ENCODE measurements at regions not wholly inside any gene's neighbourhood (a gene's known extent, or its start where the extent isn't known, plus 50 kb on each side); places are given as distances from the start of the nearest gene placed in this dataset.

GRCh38 chr2:239788576-239789098, 236.5 kb downstream of the NDUFA10 start:
- no peaks in the 10 kb centered on the region for H3K36me3 Mint-ChIP-seq
- H3K4me3 Mint-ChIP-seq, result no peak overlapping the region
- H3K9me3 Mint-ChIP-seq, result peaks cover 5 to 16% (median 5%) of the 10 kb centered on the region in 3 donors
- no peak for DNase-seq
- Histone ChIP-seq H3K9me3 (no peaks in the 10 kb centered on the region), H3K4me1 (ENCODE audit: control insufficient read depth in 1 of 2, extremely low read depth in 1 of 2, insufficient read depth in 2 of 2, low read length in 2 of 2) (no peaks in the 10 kb centered on the region), H3K27ac (ENCODE audit: low read length) (no peak overlapping the region), H3K36me3 (ENCODE audit: control insufficient read depth in 2 of 2, extremely low read depth in 1 of 2, insufficient read depth in 1 of 2, low read length in 1 of 2) (no peaks in the 10 kb centered on the region), H3K27me3 (replicated peaks in 1 of 2; ENCODE audit: control insufficient read depth in 2 of 2, extremely low read depth in 1 of 2, insufficient read depth in 2 of 2, low read length in 1 of 2) (peaks cover 0 to 20% of the 10 kb centered on the region in 2 experiments), H3K4me3 (ENCODE audit: control insufficient read depth in 1 of 2, extremely low read depth in 1 of 2, low read length in 1 of 2) (no peak overlapping the region)
- H3K27ac Mint-ChIP-seq, result no peak overlapping the region
- POLR2A ChIA-PET, result no interaction called here
- 51% methylated on average over 2 of the region's 6 CpGs for WGBS (ENCODE audit: insufficient coverage)
- CTCF ChIA-PET, result no interaction called here
- no peaks in the 10 kb centered on the region for H3K4me1 Mint-ChIP-seq
- peaks cover 0 to 4% of the 10 kb centered on the region in 2 donors for H3K27me3 Mint-ChIP-seq
- no peak for ATAC-seq (replicated peaks in 1 of 4)

- POLR2A ChIA-PET, result no interaction called here
Measured at GRCh38 chr2:239787538-239788050, 237.5 kb downstream of the NDUFA10 start.

GRCh38 chr2:239786791-239787190, 238.4 kb downstream of the NDUFA10 start:
- Histone ChIP-seq H3K4me3 (ENCODE audit: control insufficient read depth in 1 of 2, extremely low read depth in 1 of 2, low read length in 1 of 2) (no peak overlapping the region), H3K27me3 (replicated peaks in 1 of 2; ENCODE audit: control insufficient read depth in 2 of 2, extremely low read depth in 1 of 2, insufficient read depth in 2 of 2, low read length in 1 of 2) (peaks cover 0 to 22% of the 10 kb centered on the region in 2 experiments), H3K27ac (ENCODE audit: low read length) (no peak overlapping the region), H3K4me1 (ENCODE audit: control insufficient read depth in 1 of 2, extremely low read depth in 1 of 2, insufficient read depth in 2 of 2, low read length in 2 of 2) (no peaks in the 10 kb centered on the region), H3K36me3 (ENCODE audit: control insufficient read depth in 2 of 2, extremely low read depth in 1 of 2, insufficient read depth in 1 of 2, low read length in 1 of 2) (no peaks in the 10 kb centered on the region), H3K9me3 (no peaks in the 10 kb centered on the region)
- ATAC-seq (replicated peaks in 1 of 4) (no peak), DNase-seq (no peak)
- Mint-ChIP-seq H3K36me3 (no peaks in the 10 kb centered on the region), H3K9me3 (peaks cover 5 to 16% (median 5%) of the 10 kb centered on the region in 3 donors), H3K27me3 (peaks cover 0 to 6% of the 10 kb centered on the region in 2 donors), H3K27ac (no peak overlapping the region), H3K4me3 (no peak overlapping the region), H3K4me1 (no peaks in the 10 kb centered on the region)
- CTCF ChIA-PET, result no interaction called here
- WGBS (ENCODE audit: insufficient coverage), result no CpG with 5 or more reads among the region's 2 CpGs
- POLR2A ChIA-PET, result no interaction called here

More at GRCh38 chr2:239787538-239788050, 237.5 kb downstream of the NDUFA10 start:
- WGBS (ENCODE audit: insufficient coverage), result 77% methylated on average over 6 of the region's 6 CpGs
- H3K4me1 ChIP-seq (ENCODE audit: control insufficient read depth in 1 of 2, extremely low read depth in 1 of 2, insufficient read depth in 2 of 2, low read length in 2 of 2), result no peaks in the 10 kb centered on the region
- CTCF ChIA-PET, result no interaction called here
- no peak overlapping the region for H3K4me3 ChIP-seq (ENCODE audit: control insufficient read depth in 1 of 2, extremely low read depth in 1 of 2, low read length in 1 of 2)
- Mint-ChIP-seq H3K27me3 (peaks cover 0 to 6% of the 10 kb centered on the region in 2 donors), H3K36me3 (no peaks in the 10 kb centered on the region), H3K9me3 (peaks cover 5 to 16% (median 5%) of the 10 kb centered on the region in 3 donors), H3K4me3 (no peak overlapping the region), H3K27ac (no peak overlapping the region), H3K4me1 (no peaks in the 10 kb centered on the region)
- ATAC-seq (replicated peaks in 1 of 4) (no peak), DNase-seq (peak in 1 of 35 experiments; percentile 12)
- no peak overlapping the region for H3K27ac ChIP-seq (ENCODE audit: low read length)
- H3K27me3 ChIP-seq (replicated peaks in 1 of 2; ENCODE audit: control insufficient read depth in 2 of 2, extremely low read depth in 1 of 2, insufficient read depth in 2 of 2, low read length in 1 of 2), result peaks cover 0 to 20% of the 10 kb centered on the region in 2 experiments
- H3K9me3 ChIP-seq, result no peaks in the 10 kb centered on the region
- no peaks in the 10 kb centered on the region for H3K36me3 ChIP-seq (ENCODE audit: control insufficient read depth in 2 of 2, extremely low read depth in 1 of 2, insufficient read depth in 1 of 2, low read length in 1 of 2)

GRCh38 chr2:239781454-239781853, 243.7 kb downstream of the NDUFA10 start:
- no peak for ATAC-seq (replicated peaks in 1 of 4)
- ChIA-PET CTCF (no interaction called here), POLR2A (no interaction called here)
- Mint-ChIP-seq H3K27me3 (peaks cover 0 to 12% of the 10 kb centered on the region in 2 donors), H3K36me3 (no peaks in the 10 kb centered on the region), H3K27ac (no peak overlapping the region), H3K4me3 (no peak overlapping the region), H3K4me1 (no peaks in the 10 kb centered on the region), H3K9me3 (peaks cover 5 to 21% (median 5%) of the 10 kb centered on the region in 3 donors)
- Histone ChIP-seq H3K27me3 (replicated peaks in 1 of 2; ENCODE audit: control insufficient read depth in 2 of 2, extremely low read depth in 1 of 2, insufficient read depth in 2 of 2, low read length in 1 of 2) (peaks cover 0 to 23% of the 10 kb centered on the region in 2 experiments), H3K36me3 (ENCODE audit: control insufficient read depth in 2 of 2, extremely low read depth in 1 of 2, insufficient read depth in 1 of 2, low read length in 1 of 2) (no peaks in the 10 kb centered on the region), H3K27ac (ENCODE audit: low read length) (no peak overlapping the region), H3K4me1 (ENCODE audit: control insufficient read depth in 1 of 2, extremely low read depth in 1 of 2, insufficient read depth in 2 of 2, low read length in 2 of 2) (no peaks in the 10 kb centered on the region), H3K9me3 (no peaks in the 10 kb centered on the region), H3K4me3 (ENCODE audit: control insufficient read depth in 1 of 2, extremely low read depth in 1 of 2, low read length in 1 of 2) (no peak overlapping the region)
- DNase-seq, result peak in 1 of 35 experiments; percentile 3
- 76% methylated on average over 3 of the region's 5 CpGs for WGBS (ENCODE audit: insufficient coverage)

GRCh38 chr2:239780236-239780994, 244.7 kb downstream of the NDUFA10 start:
- no peak for ATAC-seq (replicated peaks in 1 of 4)
- Histone ChIP-seq H3K27ac (ENCODE audit: low read length) (no peak overlapping the region), H3K36me3 (ENCODE audit: control insufficient read depth in 2 of 2, extremely low read depth in 1 of 2, insufficient read depth in 1 of 2, low read length in 1 of 2) (no peaks in the 10 kb centered on the region), H3K4me3 (ENCODE audit: control insufficient read depth in 1 of 2, extremely low read depth in 1 of 2, low read length in 1 of 2) (no peak overlapping the region), H3K4me1 (ENCODE audit: control insufficient read depth in 1 of 2, extremely low read depth in 1 of 2, insufficient read depth in 2 of 2, low read length in 2 of 2) (no peaks in the 10 kb centered on the region), H3K9me3 (no peaks in the 10 kb centered on the region), H3K27me3 (replicated peaks in 1 of 2; ENCODE audit: control insufficient read depth in 2 of 2, extremely low read depth in 1 of 2, insufficient read depth in 2 of 2, low read length in 1 of 2) (peaks cover 0 to 32% of the 10 kb centered on the region in 2 experiments)
- POLR2A ChIA-PET, result no interaction called here
- H3K27me3 Mint-ChIP-seq, result peaks cover 0 to 12% of the 10 kb centered on the region in 2 donors
- no peaks in the 10 kb centered on the region for H3K4me1 Mint-ChIP-seq
- no peaks in the 10 kb centered on the region for H3K36me3 Mint-ChIP-seq
- H3K27ac Mint-ChIP-seq, result no peak overlapping the region
- peak in 1 of 35 experiments; percentile 17 for DNase-seq
- H3K4me3 Mint-ChIP-seq, result no peak overlapping the region
- 93% methylated on average over 17 of the region's 19 CpGs for WGBS (ENCODE audit: insufficient coverage)
- CTCF ChIA-PET, result no interaction called here
- H3K9me3 Mint-ChIP-seq, result peaks cover 0 to 11% (median 0%) of the 10 kb centered on the region in 3 donors

- no peak overlapping the region for H3K27ac Mint-ChIP-seq
- no peaks in the 10 kb centered on the region for H3K36me3 ChIP-seq (ENCODE audit: control insufficient read depth in 2 of 2, extremely low read depth in 1 of 2, insufficient read depth in 1 of 2, low read length in 1 of 2)
- no peak overlapping the region for H3K27ac ChIP-seq (ENCODE audit: low read length)
- POLR2A ChIA-PET, result no interaction called here
- no peak for ATAC-seq (replicated peaks in 1 of 4)
- H3K4me3 ChIP-seq (ENCODE audit: control insufficient read depth in 1 of 2, extremely low read depth in 1 of 2, low read length in 1 of 2), result no peak overlapping the region
- peaks cover 0 to 40% of the 10 kb centered on the region in 2 experiments for H3K27me3 ChIP-seq (replicated peaks in 1 of 2; ENCODE audit: control insufficient read depth in 2 of 2, extremely low read depth in 1 of 2, insufficient read depth in 2 of 2, low read length in 1 of 2)
- H3K9me3 Mint-ChIP-seq, result peaks cover 0 to 6% (median 0%) of the 10 kb centered on the region in 3 donors
- peaks cover 3 to 10% of the 10 kb centered on the region in 2 donors for H3K27me3 Mint-ChIP-seq
- no peaks in the 10 kb centered on the region for H3K4me1 Mint-ChIP-seq
- CTCF ChIA-PET, result no interaction called here
- DNase-seq, result peak in 1 of 35 experiments; percentile 22
- 82% methylated on average over 10 of the region's 10 CpGs for WGBS (ENCODE audit: insufficient coverage)
- H3K36me3 Mint-ChIP-seq, result no peaks in the 10 kb centered on the region
- H3K4me1 ChIP-seq (ENCODE audit: control insufficient read depth in 1 of 2, extremely low read depth in 1 of 2, insufficient read depth in 2 of 2, low read length in 2 of 2), result no peaks in the 10 kb centered on the region
- H3K4me3 Mint-ChIP-seq, result no peak overlapping the region
- H3K9me3 ChIP-seq, result no peaks in the 10 kb centered on the region
Measured at GRCh38 chr2:239779584-239779983, 245.6 kb downstream of the NDUFA10 start.
